A172 (cell line): ENCODE measurements at regions not wholly inside any gene's neighbourhood (a gene's known extent, or its start where the extent isn't known, plus 50 kb on each side); places are given as distances from the start of the nearest gene placed in this dataset.
"Not testable (repeated sequence)": the region's sequence is repeated elsewhere in the genome, so short reads cannot be mapped to it uniquely, and the experiment has no call there.

Source experiments
- DNase-seq: peaks from one replicate; pipeline ENCODE4 v3.0.0-alpha.2; 2015; ENCODE audit warnings: low spot score

DNA sequence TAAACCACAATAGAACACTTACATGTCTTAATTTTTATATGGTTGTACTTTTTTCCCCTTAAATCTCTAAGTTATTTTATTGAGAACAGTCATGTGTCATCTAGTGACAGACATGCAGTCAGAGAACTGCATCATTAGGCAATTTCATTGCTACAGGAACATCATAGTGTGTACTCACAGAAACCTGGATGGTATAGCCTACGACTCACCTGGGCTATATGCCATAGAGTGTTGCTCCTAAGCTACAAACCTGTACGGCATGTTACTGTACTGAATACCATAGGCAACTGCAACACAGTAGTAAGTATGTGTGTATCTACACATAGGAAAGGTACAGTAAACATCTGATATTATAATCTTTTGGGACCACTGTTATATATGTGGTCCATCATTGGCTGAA is 557.6 kb downstream of the PRKD1 start:
- DNase-seq, result no peak

- DNase-seq, result no peak
Observed at GRCh38 chr14:29376237-29376636, 551.4 kb downstream of the PRKD1 start.

- DNase-seq, result no peak
Observed at GRCh38 chr14:29380826-29381225, 546.8 kb downstream of the PRKD1 start.

- DNase-seq, result no peak
Observed at GRCh38 chr14:29388571-29388970, 539.1 kb downstream of the PRKD1 start.

GRCh38 chr14:29390081-29390832 is 537.4 kb downstream of the PRKD1 start:
- no peak for DNase-seq

DNA sequence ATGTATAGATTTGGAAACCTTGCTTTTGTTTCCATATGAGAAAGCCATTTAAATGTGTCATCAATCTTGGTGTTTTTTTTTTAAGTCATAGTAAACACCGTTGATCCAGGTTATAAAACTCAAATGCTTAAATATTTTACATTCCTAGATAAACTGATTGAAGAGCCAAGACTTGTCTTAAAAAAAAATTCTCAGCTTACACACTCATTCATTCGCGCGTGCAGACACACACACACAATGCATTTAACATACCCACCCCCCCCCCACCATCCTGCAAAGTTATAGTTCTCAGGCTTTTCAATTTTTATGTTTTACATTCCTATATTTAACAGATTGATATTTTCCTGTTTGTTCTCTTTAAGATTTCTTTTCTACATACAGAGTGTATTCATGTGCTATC is 536.4 kb downstream of the PRKD1 start:
- no peak for DNase-seq

DNA sequence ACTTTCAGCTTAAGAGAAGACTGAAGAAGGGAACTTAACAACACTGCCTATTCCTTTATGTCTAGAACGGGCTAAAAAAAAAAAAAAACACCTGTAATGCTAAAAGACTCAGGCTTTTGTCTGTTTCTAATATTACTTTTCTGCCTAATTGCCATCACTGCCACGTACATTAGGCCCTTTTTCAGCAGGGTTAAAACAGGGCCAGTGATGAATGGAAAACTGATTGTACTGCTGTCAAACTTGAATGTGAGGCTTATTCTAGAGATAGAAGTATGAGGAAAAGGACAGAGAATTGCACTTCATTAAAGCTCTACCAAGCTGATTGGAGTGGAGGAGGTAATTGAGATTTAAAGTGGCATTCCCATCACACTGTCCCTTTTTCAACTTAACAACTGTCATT is 535.8 kb downstream of the PRKD1 start:
- DNase-seq, result no peak

GRCh38 chr14:29392287-29392686 is 535.4 kb downstream of the PRKD1 start:
- DNase-seq, result no peak

GRCh38 chr14:29403091-29403490 is 524.6 kb downstream of the PRKD1 start:
- DNase-seq, result no peak

- DNase-seq, result no peak
Observed at GRCh38 chr14:29410581-29410980, 517.1 kb downstream of the PRKD1 start.

GRCh38 chr14:29414931-29415330 is 512.7 kb downstream of the PRKD1 start:
- not testable (repeated sequence) for DNase-seq

DNA sequence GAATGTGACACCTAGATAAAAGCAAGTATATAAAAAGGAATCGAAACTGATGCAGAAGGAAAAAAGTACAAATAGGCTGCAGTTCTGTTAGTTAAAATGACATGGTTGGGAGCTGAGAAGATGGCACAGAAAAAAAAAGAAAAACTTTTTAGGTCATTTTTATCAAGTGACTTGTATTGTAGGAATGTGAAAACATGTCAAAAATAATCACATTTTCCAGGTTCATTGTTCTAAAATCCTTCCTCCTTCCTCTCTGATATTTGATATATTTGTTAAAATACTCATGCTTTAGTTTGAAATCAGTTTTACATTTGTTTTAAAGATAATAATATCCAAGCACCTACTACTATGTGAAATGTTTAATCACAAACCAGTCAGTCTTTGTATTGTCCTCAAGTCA is 507.9 kb downstream of the PRKD1 start:
- DNase-seq, result no peak

DNA sequence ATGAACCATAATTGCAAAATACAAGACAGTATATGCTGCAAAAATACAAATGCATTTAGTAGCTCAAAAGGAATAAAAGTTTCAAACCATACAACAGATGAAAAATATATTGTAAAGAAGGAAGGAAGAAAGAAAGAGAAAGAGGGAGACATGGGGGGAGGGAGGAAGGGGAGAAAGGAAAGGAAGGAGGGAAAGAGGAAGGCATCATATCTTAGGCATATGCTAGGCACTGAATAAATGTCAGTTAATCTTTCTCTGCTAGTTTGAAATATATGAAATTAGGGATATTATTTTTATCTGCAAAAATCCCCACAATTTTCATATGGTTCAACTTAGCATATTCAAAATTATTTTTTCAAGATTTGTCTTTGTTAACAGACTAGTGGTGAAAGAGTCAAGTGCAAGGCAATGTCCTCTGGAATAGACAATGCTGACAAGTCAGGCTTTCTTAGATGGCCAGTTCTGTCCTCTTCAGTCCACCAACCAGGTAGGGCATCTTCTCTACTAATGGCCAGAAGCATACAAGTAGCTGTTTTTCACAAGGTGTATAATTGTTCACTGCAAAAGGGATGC is 506.4 kb downstream of the PRKD1 start:
- DNase-seq, result no peak

DNA sequence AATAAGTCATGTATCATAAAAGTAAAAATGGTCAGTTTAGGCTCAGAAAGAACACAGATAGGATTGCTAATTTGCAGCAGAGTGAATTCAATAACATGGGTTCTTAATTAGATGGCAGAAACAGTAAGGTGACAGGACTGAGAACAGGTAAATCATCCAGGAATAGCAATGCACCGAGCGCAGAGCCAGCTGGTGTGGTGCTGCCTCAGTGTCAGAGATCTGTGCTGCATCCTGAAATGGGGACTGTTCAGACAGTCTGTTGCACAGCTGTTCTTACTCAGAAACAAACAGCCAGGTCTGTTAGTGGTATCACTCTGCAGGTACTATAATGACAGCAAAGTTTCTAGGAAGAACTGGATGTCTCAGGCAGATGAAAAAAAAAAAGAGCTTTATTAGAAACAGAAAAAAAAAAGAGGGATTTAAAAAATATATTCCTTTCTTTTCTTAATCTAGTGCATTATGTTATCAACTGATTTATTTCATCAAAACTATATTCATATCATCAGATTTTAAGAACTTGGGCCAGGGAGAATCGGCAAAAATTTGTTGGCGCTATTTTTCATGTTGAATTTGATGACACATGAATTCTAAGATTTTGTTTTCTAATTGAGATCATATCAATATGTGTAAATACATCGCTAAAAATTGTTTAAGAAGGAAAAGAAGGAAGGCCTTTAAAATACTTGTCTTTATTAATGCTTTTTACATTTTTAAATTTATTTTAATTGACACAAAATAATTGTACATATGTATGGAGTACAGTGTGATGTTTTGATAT is 501.8 kb downstream of the PRKD1 start:
- no peak for DNase-seq

- DNase-seq, result peak; percentile 77
Observed at GRCh38 chr14:29442696-29443095, 485.0 kb downstream of the PRKD1 start.

GRCh38 chr14:29444216-29444615 is 483.4 kb downstream of the PRKD1 start:
- no peak for DNase-seq

- no peak for DNase-seq
Observed at GRCh38 chr14:29444805-29445204, 482.8 kb downstream of the PRKD1 start.

- no peak for DNase-seq
Observed at GRCh38 chr14:29446971-29447370, 480.7 kb downstream of the PRKD1 start.

GRCh38 chr14:29451941-29452340 is 475.7 kb downstream of the PRKD1 start:
- DNase-seq, result no peak

DNA sequence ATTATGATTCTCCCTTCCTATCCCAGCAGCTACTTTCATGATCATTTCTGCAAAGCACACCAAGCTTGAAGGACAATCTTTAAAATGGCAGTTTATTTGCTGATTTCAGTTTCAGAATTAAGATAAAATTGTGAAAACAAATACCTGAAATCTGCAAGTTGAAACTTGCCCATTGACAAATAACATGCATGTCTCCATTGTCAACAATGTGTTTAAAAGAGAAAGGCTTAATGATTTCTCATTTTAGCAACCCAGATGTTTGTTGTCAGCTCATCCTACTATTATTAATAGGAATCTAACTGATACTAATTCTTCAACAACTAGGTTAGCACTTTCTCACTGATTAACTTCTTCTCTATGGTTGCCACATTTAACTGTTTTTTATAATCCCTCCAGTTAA is 474.6 kb downstream of the PRKD1 start:
- DNase-seq, result no peak

- no peak for DNase-seq
Observed at GRCh38 chr14:29454026-29454693, 473.5 kb downstream of the PRKD1 start.

DNA sequence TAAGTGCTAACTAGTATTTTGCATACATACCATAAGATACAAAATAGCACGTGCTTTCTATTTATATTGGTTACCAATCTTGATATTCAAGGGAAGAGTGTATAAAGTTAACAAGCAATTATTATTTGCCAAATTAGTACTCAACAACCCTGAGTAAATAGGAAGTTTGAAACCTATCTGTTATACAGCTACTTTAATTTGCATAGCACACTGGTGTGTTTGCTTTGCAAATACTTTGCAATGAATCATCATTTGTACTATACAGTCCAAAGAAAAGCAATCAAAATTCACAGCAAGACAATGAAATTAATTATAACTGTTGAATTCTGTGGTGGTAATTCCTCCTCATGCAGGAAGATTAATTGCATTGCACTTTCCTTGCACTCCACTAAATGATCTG is 469.1 kb downstream of the PRKD1 start:
- no peak for DNase-seq
